ENCODE measurements at regions not wholly inside any gene's neighbourhood (a gene's known extent, or its start where the extent isn't known, plus 50 kb on each side); places are given as distances from the start of the nearest gene placed in this dataset.

GRCh38 chr6:103011605-103012004, 1618.1 kb downstream of the GRIK2 start:
- ATAC-seq: no peak
- no peak for DNase-seq

GRCh38 chr6:103002282-103002681, 1608.8 kb downstream of the GRIK2 start:
- no peak for DNase-seq
- Histone ChIP-seq H3K4me1 (no peaks in the 10 kb centered on the region), H3K36me3 (no peaks in the 10 kb centered on the region), H3K27me3 (no peaks in the 10 kb centered on the region), H3K27ac (no peak overlapping the region), H3K9me3 (no peaks in the 10 kb centered on the region), H3K4me3 (no peak overlapping the region)
- no peak for ATAC-seq
- intact Hi-C loops (cut with DNase I): no loop called here
- 55% methylated on average over 3 of the region's 3 CpGs for WGBS (ENCODE audit: insufficient coverage, low coverage, low lambda C conversion rate, missing lambda C conversion rate)
- TF ChIP-seq CTCF (IDR thresholded peaks at IDR 0.05): no peak
- no peak for TF ChIP-seq POLR2A (IDR thresholded peaks at IDR 0.05)

More at GRCh38 chr6:103011605-103012004, 1618.1 kb downstream of the GRIK2 start:
- H3K27me3 ChIP-seq: no peaks in the 10 kb centered on the region
- peaks cover 0 to 3% (median 0%) of the 10 kb centered on the region in 4 donors for H3K9me3 ChIP-seq
- no peaks in the 10 kb centered on the region for H3K4me1 ChIP-seq
- WGBS (ENCODE audit: insufficient coverage, low coverage, low lambda C conversion rate, missing lambda C conversion rate): 38% methylated on average over 2 of the region's 2 CpGs
- intact Hi-C loops (cut with DNase I): no loop called here
- H3K36me3 ChIP-seq: no peaks in the 10 kb centered on the region
- H3K27ac ChIP-seq: no peak overlapping the region
- TF ChIP-seq POLR2A (IDR thresholded peaks at IDR 0.05) (no peak), CTCF (IDR thresholded peaks at IDR 0.05) (no peak)
- no peak overlapping the region for H3K4me3 ChIP-seq

GRCh38 chr6:103001724-103002123, 1608.2 kb downstream of the GRIK2 start:
- DNase-seq (no peak), ATAC-seq (no peak)
- Histone ChIP-seq H3K4me1 (no peaks in the 10 kb centered on the region), H3K36me3 (no peaks in the 10 kb centered on the region), H3K4me3 (no peak overlapping the region), H3K27me3 (no peaks in the 10 kb centered on the region), H3K27ac (no peak overlapping the region), H3K9me3 (no peaks in the 10 kb centered on the region)
- intact Hi-C loops (cut with DNase I): no loop called here
- 64% methylated on average over 1 of the region's 1 CpG for WGBS (ENCODE audit: insufficient coverage, low coverage, low lambda C conversion rate, missing lambda C conversion rate)
- no peak for TF ChIP-seq CTCF (IDR thresholded peaks at IDR 0.05)

GRCh38 chr6:103000688-103001087, 1607.2 kb downstream of the GRIK2 start:
- no peak overlapping the region for H3K27ac ChIP-seq
- DNase-seq (no peak), ATAC-seq (no peak)
- H3K27me3 ChIP-seq: no peaks in the 10 kb centered on the region
- no peaks in the 10 kb centered on the region for H3K4me1 ChIP-seq
- TF ChIP-seq POLR2A (IDR thresholded peaks at IDR 0.05) (no peak), CTCF (IDR thresholded peaks at IDR 0.05) (no peak)
- H3K36me3 ChIP-seq: no peaks in the 10 kb centered on the region
- intact Hi-C loops (cut with DNase I): no loop called here
- H3K4me3 ChIP-seq: no peak overlapping the region
- WGBS (ENCODE audit: insufficient coverage, low coverage, low lambda C conversion rate, missing lambda C conversion rate): 12% methylated on average over 7 of the region's 8 CpGs
- no peaks in the 10 kb centered on the region for H3K9me3 ChIP-seq

- Histone ChIP-seq H3K4me1 (no peaks in the 10 kb centered on the region), H3K9me3 (no peaks in the 10 kb centered on the region), H3K27me3 (no peaks in the 10 kb centered on the region), H3K27ac (no peak overlapping the region), H3K4me3 (no peak overlapping the region), H3K36me3 (no peaks in the 10 kb centered on the region)
- TF ChIP-seq POLR2A (IDR thresholded peaks at IDR 0.05): no peak
- TF ChIP-seq CTCF (IDR thresholded peaks at IDR 0.05): no peak
- DNase-seq: no peak
- no peak for ATAC-seq
- intact Hi-C loops (cut with DNase I): no loop called here
Measured at GRCh38 chr6:102995491-102995890, 1602.0 kb downstream of the GRIK2 start.
